ENCODE measurements at regions not wholly inside any gene's neighbourhood (a gene's known extent, or its start where the extent isn't known, plus 50 kb on each side); places are given as distances from the start of the nearest gene placed in this dataset.

- Histone ChIP-seq H2AFZ (no peak overlapping the region), H3K4me1 (replicated peaks; ENCODE audit: insufficient read depth) (no peaks in the 10 kb centered on the region), H3K36me3 (ENCODE audit: low read depth) (no peaks in the 10 kb centered on the region), H3F3A (ENCODE audit: insufficient read depth, low read depth) (no peaks in the 10 kb centered on the region), H3K9me2 (ENCODE audit: insufficient read depth) (no peaks in the 10 kb centered on the region), H3K4me3 (no peak overlapping the region), H3K9me3 (ENCODE audit: insufficient read depth, low read depth) (no peaks in the 10 kb centered on the region), H3K4me2 (no peak overlapping the region), H3K79me2 (ENCODE audit: low read depth) (no peaks in the 10 kb centered on the region), H3K27me3 (ENCODE audit: insufficient read depth, low read depth) (no peaks in the 10 kb centered on the region), H4K20me1 (ENCODE audit: insufficient read depth) (no peaks in the 10 kb centered on the region), H3K27ac (no peak overlapping the region)
- DNase-seq = no peak
- intact Hi-C loops (cut with micrococcal nuclease; ENCODE audit: unreplicated experiment) = no loop called here
- no TSS peak for BruUV-seq (replicated peaks)
- ChIA-PET CTCF (no interaction called here), POLR2A (ENCODE audit: unreplicated experiment) (no interaction called here)
- TF ChIP-seq CTCF (conservative IDR thresholded peaks at IDR 0.05) (no peak), EZH2 (IDR thresholded peaks at IDR 0.05; ENCODE audit: low read depth) (no peak)
Measured at GRCh38 chr2:34660741-34661140, 1061.6 kb upstream of the FAM98A start.

- POLR2A ChIA-PET (ENCODE audit: unreplicated experiment) = no interaction called here
Measured at GRCh38 chr2:34656632-34657031, 1057.5 kb upstream of the FAM98A start.

GRCh38 chr2:34652636-34653035 is 1053.5 kb upstream of the FAM98A start:
- H3K4me1 ChIP-seq (replicated peaks; ENCODE audit: insufficient read depth) = no peaks in the 10 kb centered on the region

More at GRCh38 chr2:34656632-34657031, 1057.5 kb upstream of the FAM98A start:
- H3K9me3 ChIP-seq (ENCODE audit: insufficient read depth, low read depth) = no peaks in the 10 kb centered on the region
- H4K20me1 ChIP-seq (ENCODE audit: insufficient read depth) = no peaks in the 10 kb centered on the region
- H3K4me1 ChIP-seq (replicated peaks; ENCODE audit: insufficient read depth) = no peaks in the 10 kb centered on the region
- H2AFZ ChIP-seq = no peak overlapping the region
- TF ChIP-seq EZH2 (IDR thresholded peaks at IDR 0.05; ENCODE audit: low read depth) = no peak
- TF ChIP-seq CTCF (conservative IDR thresholded peaks at IDR 0.05) = no peak
- no peaks in the 10 kb centered on the region for H3F3A ChIP-seq (ENCODE audit: insufficient read depth, low read depth)
- H3K27me3 ChIP-seq (ENCODE audit: insufficient read depth, low read depth) = no peaks in the 10 kb centered on the region
- intact Hi-C loops (cut with micrococcal nuclease; ENCODE audit: unreplicated experiment) = no loop called here
- no peaks in the 10 kb centered on the region for H3K79me2 ChIP-seq (ENCODE audit: low read depth)
- H3K4me3 ChIP-seq = no peak overlapping the region
- no peak overlapping the region for H3K4me2 ChIP-seq
- no peaks in the 10 kb centered on the region for H3K36me3 ChIP-seq (ENCODE audit: low read depth)
- no peak for DNase-seq
- no peak overlapping the region for H3K27ac ChIP-seq
- CTCF ChIA-PET = no interaction called here
- no peaks in the 10 kb centered on the region for H3K9me2 ChIP-seq (ENCODE audit: insufficient read depth)
- no TSS peak for BruUV-seq (replicated peaks)

More at GRCh38 chr2:34652636-34653035, 1053.5 kb upstream of the FAM98A start:
- H4K20me1 ChIP-seq (ENCODE audit: insufficient read depth) = no peaks in the 10 kb centered on the region
- H3K9me3 ChIP-seq (ENCODE audit: insufficient read depth, low read depth) = no peaks in the 10 kb centered on the region
- no peak overlapping the region for H2AFZ ChIP-seq
- BruUV-seq (replicated peaks) = no TSS peak
- TF ChIP-seq EZH2 (IDR thresholded peaks at IDR 0.05; ENCODE audit: low read depth) (no peak), CTCF (conservative IDR thresholded peaks at IDR 0.05) (no peak)
- no peaks in the 10 kb centered on the region for H3F3A ChIP-seq (ENCODE audit: insufficient read depth, low read depth)
- DNase-seq = no peak
- no peak overlapping the region for H3K4me2 ChIP-seq
- intact Hi-C loops (cut with micrococcal nuclease; ENCODE audit: unreplicated experiment) = no loop called here
- no peaks in the 10 kb centered on the region for H3K79me2 ChIP-seq (ENCODE audit: low read depth)
- no peaks in the 10 kb centered on the region for H3K36me3 ChIP-seq (ENCODE audit: low read depth)
- POLR2A ChIA-PET (ENCODE audit: unreplicated experiment) = no interaction called here
- no peaks in the 10 kb centered on the region for H3K27me3 ChIP-seq (ENCODE audit: insufficient read depth, low read depth)
- no peak overlapping the region for H3K27ac ChIP-seq
- H3K9me2 ChIP-seq (ENCODE audit: insufficient read depth) = no peaks in the 10 kb centered on the region
- no peak overlapping the region for H3K4me3 ChIP-seq
- CTCF ChIA-PET = no interaction called here

Data from PC-9 (cell line).